ENCODE measurements at regions not wholly inside any gene's neighbourhood (a gene's known extent, or its start where the extent isn't known, plus 50 kb on each side); places are given as distances from the start of the nearest gene placed in this dataset.

- DNase-seq (ENCODE audit: low read depth), result no peak
Measured at GRCh38 chr3:34239875-34240274, 441.4 kb downstream of the PDCD6IP start.

DNA sequence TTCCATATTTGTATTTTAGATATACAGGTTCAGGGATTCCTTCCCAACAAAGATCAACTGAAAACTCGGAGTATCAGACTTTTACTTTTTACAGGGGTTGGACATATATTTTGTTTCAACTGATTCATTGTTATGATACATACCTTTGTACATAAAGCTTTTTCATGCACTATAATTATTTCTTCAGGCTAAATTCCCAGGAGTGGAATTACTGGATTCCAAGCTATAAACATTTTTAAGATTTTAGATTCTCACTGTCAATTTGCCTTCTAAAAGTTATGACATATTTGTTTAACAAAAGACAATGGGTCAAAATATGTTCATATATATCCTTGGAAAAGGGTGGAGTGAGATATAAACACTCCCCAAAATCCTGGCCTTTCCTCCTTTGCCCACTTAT is 449.0 kb downstream of the PDCD6IP start:
- no peak for DNase-seq (ENCODE audit: low read depth)

GRCh38 chr3:34248352-34248751 is 449.9 kb downstream of the PDCD6IP start:
- DNase-seq (ENCODE audit: low read depth), result no peak

DNA sequence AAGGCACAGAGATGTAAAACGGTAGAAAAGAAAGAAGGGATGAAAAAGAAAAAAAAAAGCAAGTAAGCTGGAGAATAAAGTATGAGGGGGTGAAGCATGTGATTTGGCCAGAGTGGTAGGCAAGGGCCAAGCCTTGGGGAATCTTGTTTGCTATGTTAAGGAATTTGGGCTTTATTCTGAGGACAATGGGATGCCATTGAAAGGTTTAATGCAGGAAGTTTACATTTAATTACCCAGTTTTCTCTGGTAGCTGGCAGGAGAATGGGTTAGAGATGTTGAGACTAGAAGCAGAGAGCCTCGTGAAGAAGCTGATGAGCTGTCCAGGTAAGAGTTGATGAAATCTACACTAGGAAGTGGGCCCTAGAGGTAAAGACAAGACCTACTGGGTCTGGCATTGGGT is 455.9 kb downstream of the PDCD6IP start:
- no peak for DNase-seq (ENCODE audit: low read depth)

DNA sequence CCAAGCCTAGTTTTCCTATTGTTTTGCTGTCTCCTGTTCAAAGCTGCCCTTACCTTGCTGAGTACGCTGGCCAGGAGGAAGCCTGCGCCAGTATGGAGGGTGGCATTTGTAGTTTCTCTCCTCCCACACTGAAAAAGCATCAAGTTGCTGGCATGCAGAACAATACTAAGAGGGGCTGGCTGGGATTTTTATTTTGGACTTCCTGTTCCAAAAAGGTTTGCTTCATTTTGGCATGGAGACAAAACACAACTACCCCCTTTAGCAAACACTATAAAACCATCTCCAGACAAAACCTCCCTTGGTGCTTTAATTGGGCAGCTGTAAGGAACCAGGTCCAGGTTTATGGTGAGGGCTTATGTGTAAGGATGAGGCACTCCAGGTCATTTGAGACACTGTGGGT is 457.6 kb downstream of the PDCD6IP start:
- DNase-seq (ENCODE audit: low read depth), result no peak

DNA sequence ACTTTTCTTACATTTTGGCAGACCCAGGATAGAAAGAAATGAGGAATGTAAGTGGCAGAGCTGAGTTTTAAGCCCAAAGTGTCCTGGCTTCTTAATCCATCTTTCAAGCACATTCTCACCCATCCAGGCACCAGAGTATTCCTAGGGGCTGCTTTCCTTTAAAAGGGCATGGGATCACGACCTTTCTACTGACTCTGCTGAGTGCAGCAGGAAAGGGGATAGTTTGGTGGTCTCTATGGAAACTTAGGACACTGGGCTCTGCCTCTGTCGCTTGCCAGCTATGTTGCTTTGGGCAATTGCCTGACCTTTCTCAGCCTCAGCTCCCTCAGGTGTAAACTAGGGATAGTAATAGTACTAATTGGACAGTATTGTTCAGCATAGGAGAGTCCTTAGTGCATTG is 458.4 kb downstream of the PDCD6IP start:
- DNase-seq (ENCODE audit: low read depth), result no peak

- DNase-seq (ENCODE audit: low read depth), result no peak
Measured at GRCh38 chr3:34258271-34258998, 460.0 kb downstream of the PDCD6IP start.

- no peak for DNase-seq (ENCODE audit: low read depth)
Measured at GRCh38 chr3:34260271-34261000, 462.0 kb downstream of the PDCD6IP start.

- DNase-seq (ENCODE audit: low read depth), result no peak
Measured at GRCh38 chr3:34261001-34261385, 462.6 kb downstream of the PDCD6IP start.

GRCh38 chr3:34263101-34263621 is 464.7 kb downstream of the PDCD6IP start:
- DNase-seq (ENCODE audit: low read depth), result no peak

GRCh38 chr3:34264337-34265041 is 466.1 kb downstream of the PDCD6IP start:
- no peak for DNase-seq (ENCODE audit: low read depth)

GRCh38 chr3:34267088-34267487 is 468.7 kb downstream of the PDCD6IP start:
- no peak for DNase-seq (ENCODE audit: low read depth)

GRCh38 chr3:34268032-34268709 is 469.7 kb downstream of the PDCD6IP start:
- no peak for DNase-seq (ENCODE audit: low read depth)

- DNase-seq (ENCODE audit: low read depth), result no peak
Measured at GRCh38 chr3:34275811-34276210, 477.4 kb downstream of the PDCD6IP start.

GRCh38 chr3:34276342-34276741 is 477.9 kb downstream of the PDCD6IP start:
- DNase-seq (ENCODE audit: low read depth), result no peak

GRCh38 chr3:34277110-34277509 is 478.7 kb downstream of the PDCD6IP start:
- no peak for DNase-seq (ENCODE audit: low read depth)

DNA sequence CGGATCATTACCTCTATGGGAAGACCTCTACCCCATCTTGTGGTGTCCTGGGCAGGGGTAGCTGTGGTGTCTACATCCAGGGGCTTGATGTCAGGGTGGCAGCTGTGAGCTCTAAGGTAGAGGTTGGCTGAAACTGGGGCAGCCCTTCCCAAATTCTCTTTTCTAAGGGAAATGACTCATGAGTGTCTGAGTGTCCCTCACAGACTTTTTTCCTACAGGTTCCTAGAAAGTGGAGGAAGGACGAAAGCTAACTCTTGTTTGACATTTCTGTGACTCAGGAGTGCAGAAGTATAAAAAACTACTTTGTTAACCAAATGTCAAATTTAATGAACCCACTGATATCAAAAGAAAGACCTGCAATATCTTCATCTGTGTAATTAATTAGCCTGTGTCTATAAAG is 481.5 kb downstream of the PDCD6IP start:
- no peak for DNase-seq (ENCODE audit: low read depth)

DNA sequence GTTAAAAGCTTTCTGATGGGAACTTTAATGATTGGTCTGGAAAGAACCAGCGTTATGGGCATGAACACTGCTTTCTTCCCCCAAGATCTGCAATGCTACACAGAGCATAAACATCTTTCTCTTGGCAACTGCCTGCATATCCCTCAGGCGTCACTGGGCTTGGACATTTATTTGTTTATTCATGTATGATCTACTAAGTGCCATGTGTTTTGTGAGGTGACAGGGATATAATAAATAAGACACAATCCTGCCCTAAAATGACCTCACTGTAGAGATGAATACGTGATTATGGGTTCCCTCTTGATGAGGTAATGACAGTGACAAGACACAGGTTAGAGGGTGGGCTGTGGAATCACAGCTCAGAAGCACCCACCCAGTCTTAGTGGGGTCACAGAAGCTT is 485.3 kb downstream of the PDCD6IP start:
- DNase-seq (ENCODE audit: low read depth), result no peak

- no peak for DNase-seq (ENCODE audit: low read depth)
Measured at GRCh38 chr3:34284959-34285826, 486.8 kb downstream of the PDCD6IP start.

- no peak for DNase-seq (ENCODE audit: low read depth)
Measured at GRCh38 chr3:34285827-34286188, 487.4 kb downstream of the PDCD6IP start.

DNA sequence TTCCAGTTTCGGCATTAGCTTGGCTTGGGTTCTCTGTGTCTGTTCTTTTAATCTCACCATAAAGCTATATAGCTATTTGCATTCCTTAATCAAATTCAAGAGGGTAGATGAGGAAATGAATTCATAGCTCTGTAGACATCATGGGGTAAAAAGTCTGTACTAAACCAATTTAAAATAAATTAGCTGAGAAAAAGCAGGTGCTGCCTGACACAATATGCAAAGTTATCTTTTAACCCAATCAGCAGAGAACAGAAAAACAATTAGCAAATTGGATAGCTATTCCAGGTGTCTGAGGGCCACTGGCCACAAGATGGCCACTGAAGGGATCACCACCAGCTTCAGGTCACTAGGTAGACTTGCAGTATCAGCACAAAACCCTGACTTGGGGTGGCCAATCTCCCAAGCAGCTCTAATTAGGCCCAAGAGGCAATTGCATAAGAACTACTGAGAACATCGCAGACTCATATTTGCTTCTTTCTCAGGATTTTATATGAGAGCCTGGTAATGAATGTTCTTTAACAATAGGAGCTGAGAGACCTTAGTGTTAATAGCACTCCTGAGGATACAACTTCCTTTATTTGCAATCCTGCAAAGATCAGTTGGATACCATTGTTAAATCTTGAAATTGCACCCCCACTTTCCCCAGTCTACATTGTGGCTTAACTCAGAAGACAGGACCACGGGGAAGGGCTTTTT is 494.3 kb downstream of the PDCD6IP start:
- no peak for DNase-seq (ENCODE audit: low read depth)

All from CMK (cell line).